Esophagus muscularis mucosa (tissue), 4 donors: ENCODE measurements at regions not wholly inside any gene's neighbourhood (a gene's known extent, or its start where the extent isn't known, plus 50 kb on each side); places are given as distances from the start of the nearest gene placed in this dataset.

ENCODE experiments used
- CTCF ChIP-seq, 3 experiments: fragments of 200-600 bp in 2 of 3; fragments of 450-650 bp in 1 of 3; sonication (generic) in 2 of 3; IDR thresholded peaks; one replicate each; pipeline ENCODE4 v1.5.1; 2017 to 2019; ENCODE audit warnings: antibody characterized with exemption in 3 of 3, mild to moderate bottlenecking in 2 of 3, moderate library complexity in 1 of 3
- EP300 ChIP-seq: sonication (generic); formaldehyde crosslinking; IDR thresholded peaks from one replicate; pipeline ENCODE4 v1.6.1; 2017; ENCODE audit warnings: antibody characterized with exemption
- POLR2A ChIP-seq: fragments of 450-650 bp; IDR thresholded peaks from one replicate; pipeline ENCODE4 v1.6.1; 2017; ENCODE audit warnings: antibody characterized with exemption, moderate library complexity, mild to moderate bottlenecking, low read depth
- POLR2AphosphoS5 ChIP-seq, 2 donors: sonication (generic); formaldehyde crosslinking; IDR thresholded peaks; one replicate each; pipeline ENCODE4 v1.6.1; 2017; ENCODE audit warnings: antibody characterized with exemption in 2 of 2

- TF ChIP-seq POLR2A (no peak), CTCF (IDR thresholded peaks at IDR 0.05) (no peak), POLR2AphosphoS5 (IDR thresholded peaks at IDR 0.05) (no peak), EP300 (no peak)
Observed at GRCh38 chr10:78736926-78737630, 331.7 kb upstream of the ZMIZ1 start.
